COR-L47 (cell line): ENCODE measurements at regions not wholly inside any gene's neighbourhood (a gene's known extent, or its start where the extent isn't known, plus 50 kb on each side); places are given as distances from the start of the nearest gene placed in this dataset.

Source experiments
- DNase-seq: peaks from one replicate; lab custom pipeline; 2025; lab: John Stamatoyannopoulos, UW

GRCh38 chr6:14254505-14254904 lies 136.9 kb downstream of the CD83 start:
- no peak for DNase-seq

GRCh38 chr6:14255916-14256315 lies 138.3 kb downstream of the CD83 start:
- no peak for DNase-seq

GRCh38 chr6:14258117-14258516 lies 140.5 kb downstream of the CD83 start:
- DNase-seq: no peak

- DNase-seq: peak; percentile 46
Measured at GRCh38 chr6:14258695-14259593, 141.4 kb downstream of the CD83 start.

- no peak for DNase-seq
Measured at GRCh38 chr6:14259594-14260152, 142.1 kb downstream of the CD83 start.

GRCh38 chr6:14260839-14261238 lies 143.3 kb downstream of the CD83 start:
- no peak for DNase-seq

GRCh38 chr6:14263881-14264424 lies 146.4 kb downstream of the CD83 start:
- DNase-seq: no peak

GRCh38 chr6:14265049-14266021 lies 147.8 kb downstream of the CD83 start:
- no peak for DNase-seq

- no peak for DNase-seq
Measured at GRCh38 chr6:14266266-14266665, 148.7 kb downstream of the CD83 start.

GRCh38 chr6:14267885-14268660 lies 150.5 kb downstream of the CD83 start:
- DNase-seq: no peak

- DNase-seq: no peak
Measured at GRCh38 chr6:14269436-14269835, 151.9 kb downstream of the CD83 start.

GRCh38 chr6:14270142-14270893 lies 152.7 kb downstream of the CD83 start:
- DNase-seq: no peak

GRCh38 chr6:14270925-14271788 lies 153.6 kb downstream of the CD83 start:
- DNase-seq: no peak

GRCh38 chr6:14271789-14272736 lies 154.5 kb downstream of the CD83 start:
- no peak for DNase-seq

GRCh38 chr6:14272737-14273085 lies 155.1 kb downstream of the CD83 start:
- no peak for DNase-seq

- DNase-seq: peak; percentile 33
Measured at GRCh38 chr6:14273191-14273590, 155.6 kb downstream of the CD83 start.

- no peak for DNase-seq
Measured at GRCh38 chr6:14274016-14274415, 156.4 kb downstream of the CD83 start.
